HepG2 (cell line): ENCODE measurements at regions not wholly inside any gene's neighbourhood (a gene's known extent, or its start where the extent isn't known, plus 50 kb on each side); places are given as distances from the start of the nearest gene placed in this dataset.

Source experiments
- BHLHE40 ChIP-seq: IDR thresholded peaks from 2 replicates; pipeline ENCODE4 v1.6.1; 2011; ENCODE audit warnings: low read length, improper control_type of control experiment
- GATAD2A ChIP-seq: IDR thresholded peaks from 2 replicates; pipeline ENCODE4 v1.6.1; 2016
- HOXA5 ChIP-seq: sonication (generic); formaldehyde crosslinking; IDR thresholded peaks from 2 replicates; pipeline ENCODE4 v1.4.0; 2020; ENCODE audit warnings: missing genetic modification reagents
- NCOA2 ChIP-seq: sonication (generic); formaldehyde crosslinking; IDR thresholded peaks from 2 replicates; pipeline ENCODE4 v1.8.0; 2022; ENCODE audit warnings: inconsistent platforms
- NR2C2 ChIP-seq: sonication (generic); formaldehyde crosslinking; IDR thresholded peaks from 2 replicates; pipeline ENCODE4 v1.4.0; 2020; ENCODE audit warnings: missing genetic modification reagents, mild to moderate bottlenecking, moderate library complexity, borderline replicate concordance
- SP1 ChIP-seq, 2 experiments: fragments of 450-650 bp in 1 of 2; sonication (generic) in 1 of 2; formaldehyde crosslinking in 1 of 2; IDR thresholded peaks; 2 replicates each; pipeline versions ENCODE4 v1.4.0 to v1.6.1; 2016 to 2020; ENCODE audit warnings: missing genetic modification reagents in 1 of 2
- THYN1 ChIP-seq: sonication (generic); formaldehyde crosslinking; IDR thresholded peaks from 2 replicates; pipeline ENCODE4 v1.8.1; 2023; ENCODE audit warnings: low read depth, mild to moderate bottlenecking, moderate library complexity, missing genetic modification reagents, borderline replicate concordance
- ZEB1 ChIP-seq: IDR thresholded peaks from 2 replicates; pipeline ENCODE4 v1.6.1; 2012; ENCODE audit warnings: mild to moderate bottlenecking, low read depth, inconsistent platforms; ENCODE audit not compliant: insufficient replicate concordance
- ZFP37 ChIP-seq: sonication (generic); formaldehyde crosslinking; IDR thresholded peaks from 2 replicates; pipeline ENCODE4 v1.4.0; 2020; ENCODE audit warnings: missing genetic modification reagents, borderline replicate concordance
- ZNF274 ChIP-seq: sonication (generic); formaldehyde crosslinking; IDR thresholded peaks from 2 replicates; pipeline ENCODE4 v1.5.1; 2020; ENCODE audit warnings: mild to moderate bottlenecking, missing genetic modification reagents
- ZNF562 ChIP-seq: sonication (generic); formaldehyde crosslinking; IDR thresholded peaks from 2 replicates; pipeline ENCODE4 v1.8.0; 2022; ENCODE audit warnings: missing genetic modification reagents, borderline replicate concordance
- TF ChIP-seq, protein P1 (sequence below): sonication (generic); formaldehyde crosslinking; IDR thresholded peaks from 2 replicates; pipeline ENCODE4 v1.5.1; 2020; ENCODE audit warnings: mild to moderate bottlenecking, missing genetic modification reagents
- TF ChIP-seq, protein P2 (sequence below): sonication (generic); formaldehyde crosslinking; IDR thresholded peaks from 2 replicates; pipeline ENCODE4 v1.9.0; 2022; ENCODE audit warnings: low read depth, missing genetic modification reagents
- TF ChIP-seq, protein P3 (sequence below): sonication (generic); formaldehyde crosslinking; IDR thresholded peaks from 2 replicates; pipeline ENCODE4 v1.9.0; 2021; ENCODE audit warnings: mild to moderate bottlenecking, missing genetic modification reagents

DNA sequence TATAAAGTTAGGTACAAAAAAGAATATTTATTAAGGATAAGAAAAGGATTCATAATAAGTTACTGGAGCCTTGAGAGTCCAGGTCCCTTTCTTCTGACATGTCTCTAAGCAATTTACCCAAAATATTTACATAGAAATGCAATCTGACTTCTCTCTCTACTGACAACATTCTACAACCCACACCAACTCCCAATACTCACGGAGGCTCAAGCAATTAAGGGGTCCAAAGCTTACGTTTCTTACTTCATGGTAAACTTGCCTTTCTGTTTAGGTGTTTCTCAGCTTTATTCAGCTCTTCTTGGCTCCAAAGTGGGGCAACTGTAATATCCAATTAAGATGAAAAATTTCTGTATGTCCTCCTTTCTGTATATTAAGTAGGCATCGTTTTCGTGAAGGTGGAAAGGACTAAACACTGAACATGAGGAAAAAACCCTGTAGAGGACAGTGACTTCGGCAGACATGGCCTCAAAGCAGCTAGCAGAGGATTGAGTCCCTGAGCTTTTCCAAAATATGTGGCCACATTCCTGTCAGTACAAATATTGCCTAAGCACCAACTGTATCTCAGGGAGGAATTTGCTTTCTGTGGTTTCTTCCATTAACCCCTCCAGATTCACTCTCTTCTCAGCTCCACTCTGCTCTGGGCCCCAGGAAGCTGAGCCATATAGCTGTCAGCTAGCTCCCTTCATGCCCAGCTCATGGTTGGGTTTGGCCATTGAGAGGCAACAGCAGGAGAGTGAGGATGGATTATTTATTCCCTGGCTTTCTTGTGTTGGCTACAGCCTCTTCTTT is 67.9 kb upstream of the GLS start (continued):
- TF ChIP-seq NR2C2 (CRISPR knock-in tag) (0 out of 2 replicates have a peak, but pooled peaks have one; percentile 17), ZNF562 (CRISPR knock-in tag) (no peak), SP1 (IDR thresholded peaks at IDR 0.05) (no peak), SP1 (CRISPR knock-in tag; IDR thresholded peaks at IDR 0.05) (no peak), THYN1 (CRISPR knock-in tag) (peak; percentile 22; the same call in 1 of the 2 replicates), HOXA5 (CRISPR knock-in tag) (peak; percentile 54; the same call in 1 of the 2 replicates), ZEB1 (peak; percentile 43), GATAD2A (CRISPR knock-in tag) (peak; percentile 81), NCOA2 (peak; percentile 88), ZFP37 (CRISPR knock-in tag) (no peak), ZNF274 (no peak), BHLHE40 (no peak)
- TF ChIP-seq, protein P1, sequence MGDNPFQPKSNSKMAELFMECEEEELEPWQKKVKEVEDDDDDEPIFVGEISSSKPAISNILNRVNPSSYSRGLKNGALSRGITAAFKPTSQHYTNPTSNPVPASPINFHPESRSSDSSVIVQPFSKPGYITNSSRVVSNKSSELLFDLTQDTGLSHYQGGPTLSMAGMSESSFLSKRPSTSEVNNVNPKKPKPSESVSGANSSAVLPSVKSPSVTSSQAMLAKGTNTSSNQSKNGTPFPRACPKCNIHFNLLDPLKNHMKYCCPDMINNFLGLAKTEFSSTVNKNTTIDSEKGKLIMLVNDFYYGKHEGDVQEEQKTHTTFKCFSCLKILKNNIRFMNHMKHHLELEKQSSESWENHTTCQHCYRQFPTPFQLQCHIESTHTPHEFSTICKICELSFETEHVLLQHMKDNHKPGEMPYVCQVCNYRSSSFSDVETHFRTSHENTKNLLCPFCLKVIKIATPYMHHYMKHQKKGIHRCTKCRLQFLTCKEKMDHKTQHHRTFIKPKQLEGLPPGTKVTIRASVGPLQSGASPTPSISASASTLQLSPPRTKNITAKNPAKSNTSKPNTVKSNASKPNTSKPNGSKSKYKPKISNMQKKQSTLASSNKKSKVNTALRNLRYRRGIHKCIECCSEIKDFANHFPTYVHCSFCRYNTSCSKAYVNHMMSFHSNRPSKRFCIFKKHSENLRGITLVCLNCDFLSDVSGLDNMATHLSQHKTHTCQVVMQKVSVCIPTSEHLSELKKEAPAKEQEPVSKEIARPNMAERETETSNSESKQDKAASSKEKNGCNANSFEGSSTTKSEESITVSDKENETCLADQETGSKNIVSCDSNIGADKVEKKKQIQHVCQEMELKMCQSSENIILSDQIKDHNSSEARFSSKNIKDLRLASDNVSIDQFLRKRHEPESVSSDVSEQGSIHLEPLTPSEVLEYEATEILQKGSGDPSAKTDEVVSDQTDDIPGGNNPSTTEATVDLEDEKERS, result no peak
- TF ChIP-seq, protein P2, sequence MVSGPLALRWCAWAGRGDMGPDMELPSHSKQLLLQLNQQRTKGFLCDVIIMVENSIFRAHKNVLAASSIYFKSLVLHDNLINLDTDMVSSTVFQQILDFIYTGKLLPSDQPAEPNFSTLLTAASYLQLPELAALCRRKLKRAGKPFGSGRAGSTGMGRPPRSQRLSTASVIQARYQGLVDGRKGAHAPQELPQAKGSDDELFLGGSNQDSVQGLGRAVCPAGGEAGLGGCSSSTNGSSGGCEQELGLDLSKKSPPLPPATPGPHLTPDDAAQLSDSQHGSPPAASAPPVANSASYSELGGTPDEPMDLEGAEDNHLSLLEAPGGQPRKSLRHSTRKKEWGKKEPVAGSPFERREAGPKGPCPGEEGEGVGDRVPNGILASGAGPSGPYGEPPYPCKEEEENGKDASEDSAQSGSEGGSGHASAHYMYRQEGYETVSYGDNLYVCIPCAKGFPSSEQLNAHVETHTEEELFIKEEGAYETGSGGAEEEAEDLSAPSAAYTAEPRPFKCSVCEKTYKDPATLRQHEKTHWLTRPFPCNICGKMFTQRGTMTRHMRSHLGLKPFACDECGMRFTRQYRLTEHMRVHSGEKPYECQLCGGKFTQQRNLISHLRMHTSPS (CRISPR knock-in tag), result no peak; the same call in 1 of the 2 replicates
- TF ChIP-seq, protein P3, sequence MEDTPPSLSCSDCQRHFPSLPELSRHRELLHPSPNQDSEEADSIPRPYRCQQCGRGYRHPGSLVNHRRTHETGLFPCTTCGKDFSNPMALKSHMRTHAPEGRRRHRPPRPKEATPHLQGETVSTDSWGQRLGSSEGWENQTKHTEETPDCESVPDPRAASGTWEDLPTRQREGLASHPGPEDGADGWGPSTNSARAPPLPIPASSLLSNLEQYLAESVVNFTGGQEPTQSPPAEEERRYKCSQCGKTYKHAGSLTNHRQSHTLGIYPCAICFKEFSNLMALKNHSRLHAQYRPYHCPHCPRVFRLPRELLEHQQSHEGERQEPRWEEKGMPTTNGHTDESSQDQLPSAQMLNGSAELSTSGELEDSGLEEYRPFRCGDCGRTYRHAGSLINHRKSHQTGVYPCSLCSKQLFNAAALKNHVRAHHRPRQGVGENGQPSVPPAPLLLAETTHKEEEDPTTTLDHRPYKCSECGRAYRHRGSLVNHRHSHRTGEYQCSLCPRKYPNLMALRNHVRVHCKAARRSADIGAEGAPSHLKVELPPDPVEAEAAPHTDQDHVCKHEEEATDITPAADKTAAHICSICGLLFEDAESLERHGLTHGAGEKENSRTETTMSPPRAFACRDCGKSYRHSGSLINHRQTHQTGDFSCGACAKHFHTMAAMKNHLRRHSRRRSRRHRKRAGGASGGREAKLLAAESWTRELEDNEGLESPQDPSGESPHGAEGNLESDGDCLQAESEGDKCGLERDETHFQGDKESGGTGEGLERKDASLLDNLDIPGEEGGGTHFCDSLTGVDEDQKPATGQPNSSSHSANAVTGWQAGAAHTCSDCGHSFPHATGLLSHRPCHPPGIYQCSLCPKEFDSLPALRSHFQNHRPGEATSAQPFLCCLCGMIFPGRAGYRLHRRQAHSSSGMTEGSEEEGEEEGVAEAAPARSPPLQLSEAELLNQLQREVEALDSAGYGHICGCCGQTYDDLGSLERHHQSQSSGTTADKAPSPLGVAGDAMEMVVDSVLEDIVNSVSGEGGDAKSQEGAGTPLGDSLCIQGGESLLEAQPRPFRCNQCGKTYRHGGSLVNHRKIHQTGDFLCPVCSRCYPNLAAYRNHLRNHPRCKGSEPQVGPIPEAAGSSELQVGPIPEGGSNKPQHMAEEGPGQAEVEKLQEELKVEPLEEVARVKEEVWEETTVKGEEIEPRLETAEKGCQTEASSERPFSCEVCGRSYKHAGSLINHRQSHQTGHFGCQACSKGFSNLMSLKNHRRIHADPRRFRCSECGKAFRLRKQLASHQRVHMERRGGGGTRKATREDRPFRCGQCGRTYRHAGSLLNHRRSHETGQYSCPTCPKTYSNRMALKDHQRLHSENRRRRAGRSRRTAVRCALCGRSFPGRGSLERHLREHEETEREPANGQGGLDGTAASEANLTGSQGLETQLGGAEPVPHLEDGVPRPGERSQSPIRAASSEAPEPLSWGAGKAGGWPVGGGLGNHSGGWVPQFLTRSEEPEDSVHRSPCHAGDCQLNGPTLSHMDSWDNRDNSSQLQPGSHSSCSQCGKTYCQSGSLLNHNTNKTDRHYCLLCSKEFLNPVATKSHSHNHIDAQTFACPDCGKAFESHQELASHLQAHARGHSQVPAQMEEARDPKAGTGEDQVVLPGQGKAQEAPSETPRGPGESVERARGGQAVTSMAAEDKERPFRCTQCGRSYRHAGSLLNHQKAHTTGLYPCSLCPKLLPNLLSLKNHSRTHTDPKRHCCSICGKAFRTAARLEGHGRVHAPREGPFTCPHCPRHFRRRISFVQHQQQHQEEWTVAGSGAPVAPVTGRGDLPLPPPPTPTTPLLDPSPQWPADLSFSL (CRISPR knock-in tag), result no peak
